Neural progenitor cell (in vitro differentiated cells): ENCODE measurements at regions not wholly inside any gene's neighbourhood (a gene's known extent, or its start where the extent isn't known, plus 50 kb on each side); places are given as distances from the start of the nearest gene placed in this dataset.

Source experiments
- DNase-seq: peaks from one replicate; pipeline ENCODE4 v3.0.0-alpha.2; 2016; ENCODE audit warnings: low spot score
- H2AFZ ChIP-seq: fragments of 200-600 bp; sonication (generic); replicated peaks from 2 replicates; pipeline ENCODE4 v1.6.1; 2016; ENCODE audit warnings: antibody characterized with exemption
- H3F3A ChIP-seq: fragments of 200-600 bp; sonication (generic); 2 replicates; pipeline ENCODE4 v1.6.1; 2016; ENCODE audit warnings: antibody characterized with exemption, low read depth
- H3K27ac ChIP-seq: fragments of 200-600 bp; sonication (generic); 2 replicates; pipeline ENCODE4 v1.5.1; 2016; ENCODE audit warnings: mild to moderate bottlenecking
- H3K27me3 ChIP-seq: fragments of 200-600 bp; sonication (generic); 2 replicates; pipeline ENCODE4 v1.6.1; 2016; ENCODE audit warnings: mild to moderate bottlenecking, moderate library complexity
- H3K36me3 ChIP-seq: fragments of 200-600 bp; sonication (generic); 2 replicates; pipeline ENCODE4 v1.5.1; 2016
- H3K4me1 ChIP-seq: fragments of 200-600 bp; sonication (generic); 2 replicates; pipeline ENCODE4 v1.6.1; 2016; ENCODE audit warnings: mixed run types
- H3K4me2 ChIP-seq: fragments of 200-600 bp; sonication (generic); 2 replicates; pipeline ENCODE4 v1.6.1; 2016
- H3K4me3 ChIP-seq: fragments of 200-600 bp; sonication (generic); 2 replicates; pipeline ENCODE4 v1.5.1; 2016
- H3K79me2 ChIP-seq: fragments of 200-600 bp; sonication (generic); 2 replicates; pipeline ENCODE4 v1.6.1; 2016; ENCODE audit warnings: low read depth
- H3K9ac ChIP-seq: fragments of 200-600 bp; sonication (generic); 2 replicates; pipeline ENCODE4 v1.6.1; 2016
- H3K9me3 ChIP-seq: fragments of 200-600 bp; sonication (generic); 2 replicates; pipeline ENCODE4 v1.5.1; 2016; ENCODE audit warnings: low read depth
- H4K20me1 ChIP-seq: fragments of 200-600 bp; sonication (generic); 2 replicates; pipeline ENCODE4 v1.6.1; 2016; ENCODE audit warnings: low read depth
- H3K27ac Mint-ChIP-seq: 3 replicates; pipeline ENCODE4 v1.8.0; 2021; ENCODE audit warnings: mixed read lengths
- H3K27me3 Mint-ChIP-seq: 2 replicates; pipeline ENCODE4 v1.8.0; 2022; ENCODE audit warnings: low read depth, mild to moderate bottlenecking, inconsistent platforms, moderate library complexity, mixed read lengths; ENCODE audit not compliant: insufficient read depth
- H3K36me3 Mint-ChIP-seq: 3 replicates; pipeline ENCODE4 v1.8.0; 2021; ENCODE audit warnings: mixed read lengths
- H3K4me1 Mint-ChIP-seq: 3 replicates; pipeline ENCODE4 v1.8.0; 2021; ENCODE audit warnings: mixed read lengths
- H3K4me3 Mint-ChIP-seq: 3 replicates; pipeline ENCODE4 v1.8.0; 2021; ENCODE audit warnings: mild to moderate bottlenecking, moderate library complexity, mixed read lengths
- H3K9me3 Mint-ChIP-seq: 3 replicates; pipeline ENCODE4 v1.8.0; 2020; ENCODE audit warnings: mixed read lengths
- CTCF ChIP-seq: fragments of 200-600 bp; sonication (generic); IDR thresholded peaks from 2 replicates; pipeline ENCODE4 v1.5.1; 2017; ENCODE audit warnings: antibody characterized with exemption, mild to moderate bottlenecking
- EZH2 ChIP-seq: fragments of 200-600 bp; sonication (generic); IDR thresholded peaks from 2 replicates; pipeline ENCODE4 v1.6.1; 2017; ENCODE audit warnings: antibody characterized with exemption, mild to moderate bottlenecking, moderate library complexity
- EZH2phosphoT487 ChIP-seq: fragments of 200-600 bp; sonication (generic); IDR thresholded peaks from 2 replicates; pipeline ENCODE4 v1.6.1; 2017; ENCODE audit warnings: antibody characterized with exemption

- Histone ChIP-seq H3K27me3 (no peaks in the 10 kb centered on the region), H3F3A (no peaks in the 10 kb centered on the region), H3K9ac (no peak overlapping the region), H3K79me2 (no peaks in the 10 kb centered on the region), H3K4me1 (peaks cover 7% of the 10 kb centered on the region), H4K20me1 (no peaks in the 10 kb centered on the region), H3K4me2 (no peak overlapping the region), H3K27ac (no peak overlapping the region), H3K36me3 (no peaks in the 10 kb centered on the region), H3K9me3 (no peaks in the 10 kb centered on the region), H3K4me3 (no peak overlapping the region), H2AFZ (no peak overlapping the region)
- no peaks in the 10 kb centered on the region for H3K36me3 Mint-ChIP-seq
- no peaks in the 10 kb centered on the region for H3K4me1 Mint-ChIP-seq
- H3K27ac Mint-ChIP-seq: no peak overlapping the region
- DNase-seq: no peak
- H3K27me3 Mint-ChIP-seq: peaks cover 3% of the 10 kb centered on the region
- H3K9me3 Mint-ChIP-seq: no peaks in the 10 kb centered on the region
- no peak overlapping the region for H3K4me3 Mint-ChIP-seq
- no peak for TF ChIP-seq EZH2
- TF ChIP-seq CTCF: no peak
- TF ChIP-seq EZH2phosphoT487: no peak
Observed at GRCh38 chr4:18185491-18185890, 163.9 kb upstream of the LCORL start.

- no peak overlapping the region for H3K27ac ChIP-seq
- H3K9ac ChIP-seq: no peak overlapping the region
- no peaks in the 10 kb centered on the region for H3K4me1 Mint-ChIP-seq
- H3K27ac Mint-ChIP-seq: no peak overlapping the region
- H4K20me1 ChIP-seq: no peaks in the 10 kb centered on the region
- no peak overlapping the region for H3K4me2 ChIP-seq
- H2AFZ ChIP-seq: no peak overlapping the region
- H3K9me3 Mint-ChIP-seq: no peaks in the 10 kb centered on the region
- TF ChIP-seq EZH2 (no peak), CTCF (no peak), EZH2phosphoT487 (no peak)
- peaks cover 3% of the 10 kb centered on the region for H3K27me3 Mint-ChIP-seq
- H3F3A ChIP-seq: no peaks in the 10 kb centered on the region
- no peak overlapping the region for H3K4me3 ChIP-seq
- no peak for DNase-seq
- no peaks in the 10 kb centered on the region for H3K9me3 ChIP-seq
- H3K27me3 ChIP-seq: no peaks in the 10 kb centered on the region
- H3K4me1 ChIP-seq: no peaks in the 10 kb centered on the region
- H3K4me3 Mint-ChIP-seq: no peak overlapping the region
- H3K79me2 ChIP-seq: no peaks in the 10 kb centered on the region
- no peaks in the 10 kb centered on the region for H3K36me3 ChIP-seq
- H3K36me3 Mint-ChIP-seq: no peaks in the 10 kb centered on the region
Observed at GRCh38 chr4:18180892-18181291, 159.3 kb upstream of the LCORL start.

GRCh38 chr4:18180122-18180521 is 158.6 kb upstream of the LCORL start:
- no peaks in the 10 kb centered on the region for H3K79me2 ChIP-seq
- no peaks in the 10 kb centered on the region for H3F3A ChIP-seq
- no peak for TF ChIP-seq EZH2
- no peak for TF ChIP-seq CTCF
- no peak for TF ChIP-seq EZH2phosphoT487
- Mint-ChIP-seq H3K4me3 (no peak overlapping the region), H3K9me3 (no peaks in the 10 kb centered on the region), H3K27me3 (peaks cover 3% of the 10 kb centered on the region), H3K27ac (no peak overlapping the region), H3K36me3 (no peaks in the 10 kb centered on the region), H3K4me1 (no peaks in the 10 kb centered on the region)
- no peak overlapping the region for H3K4me3 ChIP-seq
- no peaks in the 10 kb centered on the region for H3K4me1 ChIP-seq
- no peaks in the 10 kb centered on the region for H3K9me3 ChIP-seq
- no peaks in the 10 kb centered on the region for H3K27me3 ChIP-seq
- no peak overlapping the region for H3K27ac ChIP-seq
- no peaks in the 10 kb centered on the region for H3K36me3 ChIP-seq
- no peaks in the 10 kb centered on the region for H4K20me1 ChIP-seq
- DNase-seq: no peak
- H3K4me2 ChIP-seq: no peak overlapping the region
- no peak overlapping the region for H2AFZ ChIP-seq
- no peak overlapping the region for H3K9ac ChIP-seq

GRCh38 chr4:18171896-18172295 is 150.3 kb upstream of the LCORL start:
- no peak overlapping the region for H3K9ac ChIP-seq
- H3K9me3 Mint-ChIP-seq: no peaks in the 10 kb centered on the region
- no peaks in the 10 kb centered on the region for H3K27me3 ChIP-seq
- no peaks in the 10 kb centered on the region for H3K36me3 Mint-ChIP-seq
- H3K4me2 ChIP-seq: no peak overlapping the region
- H3K4me3 ChIP-seq: no peak overlapping the region
- no peak overlapping the region for H3K27ac ChIP-seq
- no peaks in the 10 kb centered on the region for H3K36me3 ChIP-seq
- no peaks in the 10 kb centered on the region for H3F3A ChIP-seq
- H2AFZ ChIP-seq: no peak overlapping the region
- H4K20me1 ChIP-seq: no peaks in the 10 kb centered on the region
- DNase-seq: no peak
- no peaks in the 10 kb centered on the region for H3K9me3 ChIP-seq
- H3K4me1 ChIP-seq: no peaks in the 10 kb centered on the region
- no peaks in the 10 kb centered on the region for H3K4me1 Mint-ChIP-seq
- no peak for TF ChIP-seq EZH2phosphoT487
- no peak for TF ChIP-seq CTCF
- no peak for TF ChIP-seq EZH2
- no peaks in the 10 kb centered on the region for H3K79me2 ChIP-seq
- H3K27ac Mint-ChIP-seq: no peak overlapping the region
- H3K4me3 Mint-ChIP-seq: no peak overlapping the region
- no peaks in the 10 kb centered on the region for H3K27me3 Mint-ChIP-seq
